Brain microvascular endothelial cell (primary cell): ENCODE measurements at regions not wholly inside any gene's neighbourhood (a gene's known extent, or its start where the extent isn't known, plus 50 kb on each side); places are given as distances from the start of the nearest gene placed in this dataset.
"Not testable (repeated sequence)": the region's sequence is repeated elsewhere in the genome, so short reads cannot be mapped to it uniquely, and the experiment has no call there.

Experiments used
- DNase-seq: peaks from one replicate; pipeline ENCODE4 v3.0.0-alpha.2; 2020
- H3K27ac ChIP-seq: fragments of 250-450 bp; sonication (Bioruptor Pico); 2 replicates; pipeline ENCODE4 v1.5.1; 2020; ENCODE audit warnings: mild to moderate bottlenecking, moderate library complexity
- H3K27me3 ChIP-seq: fragments of 250-450 bp; sonication (Bioruptor Pico); replicated peaks from 2 replicates; pipeline ENCODE4 v1.5.1; 2020; ENCODE audit warnings: mild to moderate bottlenecking
- H3K36me3 ChIP-seq: fragments of 250-450 bp; sonication (Bioruptor Pico); replicated peaks from 2 replicates; pipeline ENCODE4 v1.5.1; 2020; ENCODE audit warnings: mild to moderate bottlenecking
- H3K4me3 ChIP-seq: 2 replicates; pipeline ENCODE4 v1.5.1; 2011; ENCODE audit warnings: low read depth, mild to moderate bottlenecking, control low read depth, low read length, moderate library complexity
- CTCF ChIP-seq: IDR thresholded peaks from 2 replicates; pipeline ENCODE4 v1.5.1; 2011; ENCODE audit warnings: low read depth, mild to moderate bottlenecking, moderate library complexity, low read length, control low read depth, inconsistent platforms; ENCODE audit errors: missing control alignments
- in situ Hi-C: cut with HindIII; loops from 2 replicates; pipeline ENCODE4 v1.10.0; 2017; ENCODE audit warnings: low sequenced_read_pairs, low pct_ligation_motif_present

DNA sequence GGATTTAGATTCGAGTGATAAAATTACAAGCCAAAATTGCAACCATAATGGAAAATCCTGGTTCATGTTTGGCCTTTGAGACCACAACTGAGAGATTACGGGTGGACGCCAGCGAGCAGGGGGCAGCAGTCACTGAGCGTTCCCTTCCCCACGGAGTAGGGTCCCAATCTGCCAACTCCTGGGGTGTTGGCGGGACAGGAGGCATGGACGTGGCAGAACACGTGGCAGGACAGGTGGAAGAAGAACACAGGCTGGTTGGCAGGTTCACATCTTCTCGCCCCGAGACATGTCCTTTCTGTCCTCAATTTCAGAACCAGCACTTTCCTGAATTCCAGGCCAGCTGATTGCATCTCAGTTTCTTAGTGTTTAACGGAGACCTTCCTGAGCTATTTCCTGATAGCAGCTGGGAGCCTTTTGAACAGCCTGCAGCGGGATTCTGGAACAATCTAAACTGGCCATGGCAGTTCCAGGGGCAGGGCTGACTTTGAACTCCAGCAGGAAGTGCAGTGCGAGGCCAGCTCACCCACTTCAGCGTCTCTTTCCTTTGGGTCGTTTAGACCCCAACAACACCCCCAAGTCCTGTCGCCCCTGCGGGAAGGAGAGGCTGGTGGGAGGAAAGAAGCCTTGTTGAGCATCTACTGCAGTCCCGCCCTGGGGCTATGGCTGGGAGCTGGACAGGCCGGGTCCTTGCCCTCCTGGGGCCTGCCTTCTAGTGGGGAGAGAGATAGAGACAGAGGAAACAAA, 159.1 kb upstream of the FOXF1 start:
- DNase-seq, result no peak
- TF ChIP-seq CTCF, result no peak
- H3K27ac ChIP-seq, result no peak overlapping the region
- in situ Hi-C loops, result no loop called here
- no peaks in the 10 kb centered on the region for H3K27me3 ChIP-seq
- no peak overlapping the region for H3K4me3 ChIP-seq
- H3K36me3 ChIP-seq, result no peaks in the 10 kb centered on the region

DNA sequence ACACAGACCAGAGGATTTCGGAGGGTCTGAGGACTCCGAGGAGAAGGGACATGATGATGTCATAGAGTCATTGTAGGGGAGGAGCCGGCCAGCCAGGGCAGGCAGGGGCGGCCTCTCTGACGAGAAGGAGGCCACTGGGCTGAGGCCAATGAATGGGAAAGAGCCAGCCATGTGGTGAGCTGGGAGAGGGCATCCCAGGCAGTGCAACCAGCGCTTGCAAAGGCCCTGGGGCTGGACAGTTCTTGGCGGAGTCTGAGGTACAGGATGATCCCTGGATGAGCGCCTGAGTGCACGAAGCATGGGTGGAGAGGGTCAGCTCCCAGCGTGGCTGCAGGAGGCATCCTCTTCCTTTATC, 158.6 kb upstream of the FOXF1 start:
- H3K4me3 ChIP-seq, in situ Hi-C loops, H3K27ac ChIP-seq, DNase-seq, H3K27me3 ChIP-seq, H3K36me3 ChIP-seq: not testable (repeated sequence)

DNA sequence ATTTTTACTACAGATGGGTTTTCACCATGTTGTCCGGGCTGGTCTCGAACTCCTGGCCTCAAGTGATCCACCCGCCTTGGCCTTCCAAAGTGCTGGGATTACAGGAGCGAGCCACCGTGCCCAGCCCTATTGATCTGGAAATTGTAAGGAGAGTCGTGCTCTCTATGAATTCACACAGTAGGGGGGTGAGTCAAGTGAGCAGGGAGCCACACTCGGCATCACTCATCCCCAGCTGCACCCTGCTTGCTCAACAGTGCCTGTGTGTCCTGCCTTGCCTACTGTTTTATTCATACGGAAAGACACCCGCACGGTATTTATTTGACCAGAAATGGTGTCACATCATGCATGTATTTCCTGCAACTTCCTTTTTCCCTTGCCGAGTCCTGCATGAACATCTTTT, 157.2 kb upstream of the FOXF1 start:
- no peaks in the 10 kb centered on the region for H3K27me3 ChIP-seq
- H3K4me3 ChIP-seq, result no peak overlapping the region
- H3K27ac ChIP-seq, result no peak overlapping the region
- TF ChIP-seq CTCF, result no peak
- no peak for DNase-seq
- in situ Hi-C loops, result no loop called here
- no peaks in the 10 kb centered on the region for H3K36me3 ChIP-seq

- no peak for TF ChIP-seq CTCF
- DNase-seq, result no peak
- in situ Hi-C loops, result no loop called here
- H3K27me3 ChIP-seq, result no peaks in the 10 kb centered on the region
- no peak overlapping the region for H3K4me3 ChIP-seq
- no peak overlapping the region for H3K27ac ChIP-seq
- H3K36me3 ChIP-seq, result no peaks in the 10 kb centered on the region
These were observed 156.4 kb upstream of the FOXF1 start for GRCh38 chr16:86353948-86354347.

DNA sequence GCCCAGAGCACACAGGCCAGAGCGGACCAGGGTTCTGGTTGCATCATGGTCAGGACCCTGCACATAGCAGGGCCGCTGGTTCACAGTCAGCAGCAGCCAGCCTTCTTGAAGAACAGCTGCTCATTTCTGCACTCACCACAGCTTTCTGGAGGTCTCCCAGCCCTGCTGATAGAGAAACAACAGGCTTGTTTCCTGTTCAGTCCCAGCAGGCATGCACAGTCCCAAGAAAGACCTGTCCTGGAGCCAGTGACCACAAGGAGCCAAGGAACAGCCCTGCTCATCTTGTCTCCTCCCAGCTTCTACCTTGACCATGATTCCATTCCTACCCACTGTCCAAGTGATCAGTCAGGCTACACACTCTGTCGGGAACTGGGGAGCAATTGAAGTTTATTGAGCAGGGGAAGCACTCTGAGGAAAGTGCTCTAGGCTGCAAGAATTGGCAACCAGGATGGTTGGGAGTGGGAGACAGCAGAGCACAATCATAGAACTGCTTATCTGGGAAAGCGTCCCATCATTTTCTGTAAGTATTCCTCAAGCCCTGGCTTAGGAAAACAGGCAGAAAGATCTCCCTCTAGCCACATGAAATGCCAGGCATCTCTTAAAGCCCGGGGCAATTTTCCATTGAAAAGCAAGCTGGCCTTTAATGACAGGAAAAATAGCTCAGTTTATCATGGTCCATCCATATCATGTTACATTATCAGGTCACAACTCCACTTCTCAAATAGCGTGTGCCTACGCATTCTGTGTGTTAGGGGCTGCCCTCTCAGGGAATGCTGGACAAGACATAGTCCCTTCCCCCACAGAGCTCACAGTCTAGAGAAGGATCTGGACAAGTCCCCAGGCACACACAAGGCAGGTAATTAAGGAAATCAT, 155.4 kb upstream of the FOXF1 start:
- peak; percentile 37 for DNase-seq
- in situ Hi-C loops, result no loop called here
- no peaks in the 10 kb centered on the region for H3K36me3 ChIP-seq
- peak overlapping the region; percentile 58 for H3K27ac ChIP-seq
- no peak overlapping the region for H3K4me3 ChIP-seq
- H3K27me3 ChIP-seq, result no peaks in the 10 kb centered on the region
- TF ChIP-seq CTCF, result no peak

- Histone ChIP-seq H3K27ac (peak overlapping the region; percentile 58), H3K36me3 (no peaks in the 10 kb centered on the region), H3K27me3 (no peaks in the 10 kb centered on the region), H3K4me3 (no peak overlapping the region)
- peak; percentile 54 for DNase-seq
- in situ Hi-C loops, result no loop called here
- no peak for TF ChIP-seq CTCF
These were observed 154.8 kb upstream of the FOXF1 start for GRCh38 chr16:86355531-86355930.
